A549 (cell line): ENCODE measurements at regions not wholly inside any gene's neighbourhood (a gene's known extent, or its start where the extent isn't known, plus 50 kb on each side); places are given as distances from the start of the nearest gene placed in this dataset.

Experiments used
- CEBPB ChIP-seq, 2 experiments: fragments of >200 bp in 1 of 2; sonication (Bioruptor Twin) in 1 of 2; formaldehyde crosslinking in 1 of 2; IDR thresholded peaks; 2 replicates each; pipeline ENCODE4 v1.6.1; 2012 to 2016
- EP300 ChIP-seq, 2 experiments: fragments of >200 bp; sonication (Bioruptor Twin); formaldehyde crosslinking; IDR thresholded peaks; 2 replicates in 1 of 2; 3 replicates in 1 of 2; pipeline ENCODE4 v1.6.1; 2016 to 2017
- KDM5A ChIP-seq: fragments of 200-600 bp; sonication (generic); IDR thresholded peaks from 2 replicates; pipeline ENCODE4 v1.6.1; 2016; ENCODE audit warnings: antibody characterized with exemption, mild to moderate bottlenecking
- MYC ChIP-seq: IDR thresholded peaks from 2 replicates; pipeline ENCODE4 v1.6.1; 2012; ENCODE audit warnings: mild to moderate bottlenecking, inconsistent platforms, low read length, improper control_type of control experiment, borderline replicate concordance
- POLR2A ChIP-seq: IDR thresholded peaks from 2 replicates; pipeline ENCODE4 v1.6.1; 2012; ENCODE audit warnings: mild to moderate bottlenecking, low read length
- SMC3 ChIP-seq: fragments of >200 bp; sonication (Bioruptor Twin); formaldehyde crosslinking; IDR thresholded peaks from 3 replicates; pipeline ENCODE4 v1.6.1; 2018; ENCODE audit warnings: inconsistent platforms
- TP53 ChIP-seq: fragments of 250-450 bp; sonication (Bioruptor Pico); IDR thresholded peaks from 2 replicates; pipeline ENCODE4 v1.5.0; 2021; ENCODE audit warnings: mild to moderate bottlenecking, moderate library complexity
- TF ChIP-seq, protein P1 (sequence below): fragments of >200 bp; sonication (Bioruptor Twin); formaldehyde crosslinking; IDR thresholded peaks from 3 replicates; pipeline ENCODE4 v1.5.1; 2016
- TF ChIP-seq, protein P2 (sequence below): IDR thresholded peaks from 2 replicates; pipeline ENCODE4 v1.6.1; 2012

DNA sequence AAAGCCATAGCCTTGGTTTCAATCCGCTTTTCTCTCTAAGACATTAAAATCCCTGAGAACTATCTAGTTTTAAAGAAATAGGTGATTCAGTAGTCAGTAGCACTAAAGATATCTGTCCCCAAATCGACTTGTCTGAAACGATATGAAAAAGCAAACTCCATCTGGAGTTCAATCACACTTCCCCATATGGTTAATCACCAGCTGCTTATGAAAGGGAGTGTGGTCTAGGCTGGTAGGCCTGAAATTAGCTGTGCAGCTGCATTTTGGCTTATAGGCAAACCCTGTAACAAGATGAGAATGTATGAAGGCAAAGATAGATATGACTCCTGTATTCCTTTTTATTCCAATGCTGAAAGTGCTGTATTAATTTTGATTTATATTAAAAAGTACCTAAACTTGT is 65.9 kb downstream of the DMRTA1 start:
- no peak for TF ChIP-seq MYC
- TF ChIP-seq, protein P1, sequence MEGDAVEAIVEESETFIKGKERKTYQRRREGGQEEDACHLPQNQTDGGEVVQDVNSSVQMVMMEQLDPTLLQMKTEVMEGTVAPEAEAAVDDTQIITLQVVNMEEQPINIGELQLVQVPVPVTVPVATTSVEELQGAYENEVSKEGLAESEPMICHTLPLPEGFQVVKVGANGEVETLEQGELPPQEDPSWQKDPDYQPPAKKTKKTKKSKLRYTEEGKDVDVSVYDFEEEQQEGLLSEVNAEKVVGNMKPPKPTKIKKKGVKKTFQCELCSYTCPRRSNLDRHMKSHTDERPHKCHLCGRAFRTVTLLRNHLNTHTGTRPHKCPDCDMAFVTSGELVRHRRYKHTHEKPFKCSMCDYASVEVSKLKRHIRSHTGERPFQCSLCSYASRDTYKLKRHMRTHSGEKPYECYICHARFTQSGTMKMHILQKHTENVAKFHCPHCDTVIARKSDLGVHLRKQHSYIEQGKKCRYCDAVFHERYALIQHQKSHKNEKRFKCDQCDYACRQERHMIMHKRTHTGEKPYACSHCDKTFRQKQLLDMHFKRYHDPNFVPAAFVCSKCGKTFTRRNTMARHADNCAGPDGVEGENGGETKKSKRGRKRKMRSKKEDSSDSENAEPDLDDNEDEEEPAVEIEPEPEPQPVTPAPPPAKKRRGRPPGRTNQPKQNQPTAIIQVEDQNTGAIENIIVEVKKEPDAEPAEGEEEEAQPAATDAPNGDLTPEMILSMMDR: no peak
- no peak for TF ChIP-seq EP300 (IDR thresholded peaks at IDR 0.05)
- TF ChIP-seq TP53 (CRISPR knock-in tag): no peak
- TF ChIP-seq, protein P2, sequence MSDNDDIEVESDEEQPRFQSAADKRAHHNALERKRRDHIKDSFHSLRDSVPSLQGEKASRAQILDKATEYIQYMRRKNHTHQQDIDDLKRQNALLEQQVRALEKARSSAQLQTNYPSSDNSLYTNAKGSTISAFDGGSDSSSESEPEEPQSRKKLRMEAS: no peak
- no peak for TF ChIP-seq KDM5A
- no peak for TF ChIP-seq CEBPB (IDR thresholded peaks at IDR 0.05)
- TF ChIP-seq SMC3: no peak
- TF ChIP-seq POLR2A: no peak
